GM23248 (cell line): ENCODE measurements at regions not wholly inside any gene's neighbourhood (a gene's known extent, or its start where the extent isn't known, plus 50 kb on each side); places are given as distances from the start of the nearest gene placed in this dataset.

Experiments
- DNase-seq: peaks from one replicate; pipeline ENCODE4 v3.0.0-alpha.2; 2015
- H2AFZ ChIP-seq: fragments of 200-600 bp; sonication (generic); 2 replicates; pipeline ENCODE4 v1.6.1; 2016; ENCODE audit warnings: antibody characterized with exemption
- H3F3A ChIP-seq: fragments of 200-600 bp; sonication (generic); 2 replicates; pipeline ENCODE4 v1.6.1; 2016; ENCODE audit warnings: mild to moderate bottlenecking, antibody characterized with exemption, mixed run types; ENCODE audit not compliant: insufficient read depth
- H3K27ac ChIP-seq: fragments of 200-600 bp; sonication (generic); 2 replicates; pipeline ENCODE4 v1.5.1; 2016; ENCODE audit warnings: mild to moderate bottlenecking
- H3K27me3 ChIP-seq: fragments of 200-600 bp; sonication (generic); replicated peaks from 2 replicates; pipeline ENCODE4 v1.6.1; 2016; ENCODE audit warnings: mild to moderate bottlenecking; ENCODE audit not compliant: insufficient read depth
- H3K36me3 ChIP-seq: fragments of 200-600 bp; sonication (generic); 2 replicates; pipeline ENCODE4 v1.6.1; 2016; ENCODE audit warnings: low read depth, mild to moderate bottlenecking
- H3K4me1 ChIP-seq: fragments of 200-600 bp; sonication (generic); 2 replicates; pipeline ENCODE4 v1.6.1; 2016; ENCODE audit warnings: mild to moderate bottlenecking; ENCODE audit not compliant: insufficient read depth
- H3K4me2 ChIP-seq: fragments of 200-600 bp; sonication (generic); one replicate; pipeline ENCODE4 v1.6.1; 2016; ENCODE audit warnings: mild to moderate bottlenecking; ENCODE audit not compliant: unreplicated experiment
- H3K4me3 ChIP-seq: fragments of 200-600 bp; sonication (generic); 2 replicates; pipeline ENCODE4 v1.5.1; 2016; ENCODE audit warnings: mild to moderate bottlenecking
- H3K79me2 ChIP-seq: fragments of 200-600 bp; sonication (generic); 2 replicates; pipeline ENCODE4 v1.6.1; 2016; ENCODE audit warnings: mild to moderate bottlenecking; ENCODE audit not compliant: insufficient read depth
- H3K9ac ChIP-seq: fragments of 200-600 bp; sonication (generic); 2 replicates; pipeline ENCODE4 v1.6.1; 2016; ENCODE audit warnings: mild to moderate bottlenecking
- H3K9me2 ChIP-seq: fragments of 200-600 bp; sonication (generic); 2 replicates; pipeline ENCODE4 v1.6.1; 2016; ENCODE audit warnings: mixed run types, mild to moderate bottlenecking, moderate library complexity; ENCODE audit not compliant: insufficient read depth
- H3K9me3 ChIP-seq: fragments of 200-600 bp; sonication (generic); one replicate; pipeline ENCODE4 v1.6.1; 2017; ENCODE audit warnings: low read depth
- H4K20me1 ChIP-seq: fragments of 200-600 bp; sonication (generic); 2 replicates; pipeline ENCODE4 v1.6.0; 2016; ENCODE audit not compliant: insufficient read depth
- EZH2 ChIP-seq: fragments of 200-600 bp; sonication (generic); IDR thresholded peaks from 2 replicates; pipeline ENCODE4 v1.6.1; 2018; ENCODE audit warnings: antibody characterized with exemption, mild to moderate bottlenecking; ENCODE audit not compliant: insufficient read depth, poor library complexity, severe bottlenecking
- EZH2phosphoT487 ChIP-seq: fragments of 200-600 bp; sonication (generic); IDR thresholded peaks from 2 replicates; pipeline ENCODE4 v1.6.1; 2018; ENCODE audit warnings: antibody characterized with exemption, moderate library complexity, mild to moderate bottlenecking, low read depth; ENCODE audit not compliant: insufficient read depth
- WGBS, 2 experiments: methylation state at CpG; one replicate each; pipeline ENCODE4 v1.1.6; 2015 to 2017; ENCODE audit warnings: low lambda C conversion rate in 2 of 2, low coverage in 1 of 2; ENCODE audit errors: missing lambda C conversion rate in 2 of 2; 5-methylcytosine and 5-hydroxymethylcytosine counted together
- in situ Hi-C: fragments of 300-500 bp; cut with MboI; formaldehyde crosslinking; loops from 2 replicates; pipeline ENCODE4 v1.15.0; 2020

- WGBS, 2 experiments, result 62 to 89% methylated on average over 1 of the region's 1 CpG
- no peak for TF ChIP-seq EZH2phosphoT487
- TF ChIP-seq EZH2, result no peak
- no peak overlapping the region for H3K9ac ChIP-seq
- no peaks in the 10 kb centered on the region for H3K9me2 ChIP-seq
- H4K20me1 ChIP-seq, result no peaks in the 10 kb centered on the region
- H3K4me2 ChIP-seq, result no peak overlapping the region
- no peaks in the 10 kb centered on the region for H3K9me3 ChIP-seq
- no peak overlapping the region for H2AFZ ChIP-seq
- no peaks in the 10 kb centered on the region for H3F3A ChIP-seq
- DNase-seq, result no peak
- H3K79me2 ChIP-seq, result no peaks in the 10 kb centered on the region
- H3K27ac ChIP-seq, result no peak overlapping the region
- in situ Hi-C loops, result no loop called here
- no peaks in the 10 kb centered on the region for H3K27me3 ChIP-seq
- H3K4me1 ChIP-seq, result no peaks in the 10 kb centered on the region
- no peak overlapping the region for H3K4me3 ChIP-seq
- no peaks in the 10 kb centered on the region for H3K36me3 ChIP-seq
These were observed 824.8 kb upstream of the SOX9 start for GRCh38 chr17:71296005-71296404.

GRCh38 chr17:71301063-71301462 is 819.8 kb upstream of the SOX9 start:
- in situ Hi-C loops, result no loop called here
- Histone ChIP-seq H3K4me1 (no peaks in the 10 kb centered on the region), H3K9ac (no peak overlapping the region), H3K27me3 (no peaks in the 10 kb centered on the region), H2AFZ (no peak overlapping the region), H3F3A (no peaks in the 10 kb centered on the region), H3K36me3 (no peaks in the 10 kb centered on the region), H3K4me3 (no peak overlapping the region), H3K79me2 (no peaks in the 10 kb centered on the region), H4K20me1 (no peaks in the 10 kb centered on the region), H3K9me3 (no peaks in the 10 kb centered on the region), H3K4me2 (no peak overlapping the region), H3K9me2 (no peaks in the 10 kb centered on the region), H3K27ac (no peak overlapping the region)
- DNase-seq, result no peak
- TF ChIP-seq EZH2, result no peak
- TF ChIP-seq EZH2phosphoT487, result no peak

GRCh38 chr17:71302721-71303549 is 817.9 kb upstream of the SOX9 start:
- Histone ChIP-seq H3K36me3 (no peaks in the 10 kb centered on the region), H3K27ac (no peak overlapping the region), H3K79me2 (no peaks in the 10 kb centered on the region), H3K9ac (no peak overlapping the region), H3K4me2 (no peak overlapping the region), H4K20me1 (no peaks in the 10 kb centered on the region), H3K4me1 (no peaks in the 10 kb centered on the region), H3K4me3 (no peak overlapping the region), H3K9me2 (no peaks in the 10 kb centered on the region), H2AFZ (no peak overlapping the region), H3K9me3 (no peaks in the 10 kb centered on the region), H3K27me3 (no peaks in the 10 kb centered on the region), H3F3A (no peaks in the 10 kb centered on the region)
- in situ Hi-C loops, result no loop called here
- DNase-seq, result peak; percentile 24
- 67 to 73% methylated on average over 9 of the region's 9 CpGs for WGBS, 2 experiments
- TF ChIP-seq EZH2 (no peak), EZH2phosphoT487 (no peak)

GRCh38 chr17:71304498-71305158 is 816.2 kb upstream of the SOX9 start:
- H3K27me3 ChIP-seq, result no peaks in the 10 kb centered on the region
- no peak for DNase-seq
- H3K9me3 ChIP-seq, result no peaks in the 10 kb centered on the region
- no peak for TF ChIP-seq EZH2phosphoT487
- TF ChIP-seq EZH2, result no peak
- in situ Hi-C loops, result no loop called here
- H3K27ac ChIP-seq, result no peak overlapping the region
- no peak overlapping the region for H3K4me3 ChIP-seq
- no peaks in the 10 kb centered on the region for H3K9me2 ChIP-seq
- H2AFZ ChIP-seq, result no peak overlapping the region
- H3K36me3 ChIP-seq, result no peaks in the 10 kb centered on the region
- H4K20me1 ChIP-seq, result no peaks in the 10 kb centered on the region
- no peaks in the 10 kb centered on the region for H3K4me1 ChIP-seq
- no peak overlapping the region for H3K9ac ChIP-seq
- H3F3A ChIP-seq, result no peaks in the 10 kb centered on the region
- no peaks in the 10 kb centered on the region for H3K79me2 ChIP-seq
- 85 to 86% methylated on average over 4 to 5 of the region's 5 CpGs for WGBS, 2 experiments
- no peak overlapping the region for H3K4me2 ChIP-seq

- H3K27me3 ChIP-seq, result no peaks in the 10 kb centered on the region
- H3F3A ChIP-seq, result no peaks in the 10 kb centered on the region
- H3K4me2 ChIP-seq, result no peak overlapping the region
- no peaks in the 10 kb centered on the region for H3K9me2 ChIP-seq
- H3K79me2 ChIP-seq, result no peaks in the 10 kb centered on the region
- 22 to 27% methylated on average over 3 of the region's 3 CpGs for WGBS, 2 experiments
- DNase-seq, result peak; percentile 25
- H2AFZ ChIP-seq, result no peak overlapping the region
- no peaks in the 10 kb centered on the region for H3K4me1 ChIP-seq
- H3K4me3 ChIP-seq, result no peak overlapping the region
- in situ Hi-C loops, result no loop called here
- H3K9ac ChIP-seq, result no peak overlapping the region
- TF ChIP-seq EZH2, result no peak
- TF ChIP-seq EZH2phosphoT487, result no peak
- no peaks in the 10 kb centered on the region for H3K9me3 ChIP-seq
- no peaks in the 10 kb centered on the region for H4K20me1 ChIP-seq
- no peaks in the 10 kb centered on the region for H3K36me3 ChIP-seq
- H3K27ac ChIP-seq, result no peak overlapping the region
These were observed 807.0 kb upstream of the SOX9 start for GRCh38 chr17:71313866-71314265.
